ENCODE measurements at regions not wholly inside any gene's neighbourhood (a gene's known extent, or its start where the extent isn't known, plus 50 kb on each side); places are given as distances from the start of the nearest gene placed in this dataset.

- no peaks in the 10 kb centered on the region for H4K20me1 ChIP-seq (replicated peaks; ENCODE audit: control insufficient read depth, extremely low read depth, insufficient read depth, low read length)
- no peaks in the 10 kb centered on the region for H3K27me3 ChIP-seq (ENCODE audit: control insufficient read depth in 2 of 2, insufficient read depth in 2 of 2, low read length in 2 of 2)
- H3K4me2 ChIP-seq (ENCODE audit: insufficient read depth, low read length): no peak overlapping the region
- ChIA-PET CTCF (interaction anchor here (1.8 kb wide), 1 partner anchor 13 kb away, joined by 4 read pairs; no protein-coding TSS in a partner anchor), POLR2A (no interaction called here)
- no peaks in the 10 kb centered on the region for H3K9me3 ChIP-seq (replicated peaks; ENCODE audit: control insufficient read depth, insufficient read depth, low read length)
- no peak for DNase-seq (ENCODE audit: low read depth, low spot score)
- H3K9me1 ChIP-seq (replicated peaks; ENCODE audit: control insufficient read depth, extremely low read depth, insufficient read depth, low read length): no peaks in the 10 kb centered on the region
- H3K4me1 ChIP-seq (ENCODE audit: control insufficient read depth, extremely low read depth, insufficient read depth, low read length): no peaks in the 10 kb centered on the region
- H3K27ac ChIP-seq (ENCODE audit: insufficient read depth, low read depth, low read length): no peak overlapping the region
- intact Hi-C loops (cut with micrococcal nuclease) (no loop called here), dilution Hi-C loops (cut with MboI; ENCODE audit: extremely low pct_ligation_motif_present, low sequenced_read_pairs) (no loop called here)
- no TSS peak for BruUV-seq (replicated peaks)
- no peaks in the 10 kb centered on the region for H3K36me3 ChIP-seq (ENCODE audit: control insufficient read depth in 2 of 2, extremely low read depth in 1 of 2, insufficient read depth in 2 of 2, low read length in 2 of 2)
- TF ChIP-seq MYC (IDR thresholded peaks at IDR 0.05; ENCODE audit: low read depth, low read length) (no peak), JUN (IDR thresholded peaks at IDR 0.05; ENCODE audit: borderline replicate concordance, insufficient read depth, insufficient read length, low read depth) (no peak), POLR2A (IDR thresholded peaks at IDR 0.05; ENCODE audit: low read depth, low read length) (no peak), EZH2 (IDR thresholded peaks at IDR 0.05; ENCODE audit: borderline replicate concordance, low read depth, low read length, severe bottlenecking) (no peak), POLR2AphosphoS5 (IDR thresholded peaks at IDR 0.05; ENCODE audit: insufficient read depth, low read depth, low read length) (no peak), GATA2 (IDR thresholded peaks at IDR 0.05; ENCODE audit: insufficient read depth, insufficient read length, low read depth, low read length) (no peak), FOS (IDR thresholded peaks at IDR 0.05; ENCODE audit: borderline replicate concordance, insufficient read depth, low read length) (no peak), MAX (IDR thresholded peaks at IDR 0.05; ENCODE audit: insufficient read depth, insufficient read length) (no peak), CTCF (IDR thresholded peaks at IDR 0.05; ENCODE audit: extremely low read depth in 1 of 2, insufficient read depth in 1 of 2, low read depth in 1 of 2, low read length in 2 of 2) (no peak)
- no peaks in the 10 kb centered on the region for H3K79me2 ChIP-seq (ENCODE audit: control insufficient read depth, insufficient read depth, low read length)
- no peak for FAIRE-seq
- no peak overlapping the region for H3K9ac ChIP-seq (replicated peaks; ENCODE audit: extremely low read depth, insufficient read depth, low read length)
- H3K4me3 ChIP-seq (replicated peaks in 1 of 3; ENCODE audit: insufficient read depth in 1 of 3, low read depth in 1 of 3, low read length in 3 of 3): no peak overlapping the region
- no peak overlapping the region for H2AFZ ChIP-seq (ENCODE audit: low read depth, low read length)
Observed at GRCh38 chr7:12879139-12879538, 191.7 kb downstream of the ARL4A start.

Data from endothelial cell of umbilical vein (primary cell).